Stimulated activated naive B cell treated with anti-CD40 and anti-IgM and Interleukin-4, amounts not matched to agents 10 μg/mL and 1 μg/mL and 100 μg/mL, for 72 hours (primary cell): ENCODE measurements at regions not wholly inside any gene's neighbourhood (a gene's known extent, or its start where the extent isn't known, plus 50 kb on each side); places are given as distances from the start of the nearest gene placed in this dataset.

ENCODE experiments used
- ATAC-seq, 2 donors: fragments of 150-1000 bp; cut with Tn5 transposase; replicated peaks; 2 replicates each; pipeline ENCODE4 v1.10.0; 2021; ENCODE audit warnings: moderate library complexity in 1 of 2
- DNase-seq: peaks from one replicate; pipeline ENCODE4 v3.0.0; 2021
- H3K27ac Mint-ChIP-seq: one replicate; pipeline ENCODE4 v1.8.0; 2022; ENCODE audit warnings: mild to moderate bottlenecking, mixed read lengths
- H3K27me3 Mint-ChIP-seq, 2 donors: one replicate each; pipeline ENCODE4 v1.8.0; 2022; ENCODE audit warnings: mixed read lengths in 2 of 2
- H3K36me3 Mint-ChIP-seq, 2 donors: one replicate each; pipeline ENCODE4 v1.8.0; 2022; ENCODE audit warnings: mixed read lengths in 2 of 2, mild to moderate bottlenecking in 1 of 2
- H3K4me1 Mint-ChIP-seq, 2 donors: one replicate each; pipeline ENCODE4 v1.8.0; 2022; ENCODE audit warnings: mixed read lengths in 2 of 2, mild to moderate bottlenecking in 1 of 2
- H3K4me3 Mint-ChIP-seq, 2 donors: one replicate each; pipeline ENCODE4 v1.8.0; 2022; ENCODE audit warnings: mild to moderate bottlenecking in 2 of 2, mixed read lengths in 2 of 2, moderate library complexity in 1 of 2
- H3K9me3 Mint-ChIP-seq, 2 donors: one replicate each; pipeline ENCODE4 v1.8.0; 2022; ENCODE audit warnings: mixed read lengths in 2 of 2, mild to moderate bottlenecking in 1 of 2

DNA sequence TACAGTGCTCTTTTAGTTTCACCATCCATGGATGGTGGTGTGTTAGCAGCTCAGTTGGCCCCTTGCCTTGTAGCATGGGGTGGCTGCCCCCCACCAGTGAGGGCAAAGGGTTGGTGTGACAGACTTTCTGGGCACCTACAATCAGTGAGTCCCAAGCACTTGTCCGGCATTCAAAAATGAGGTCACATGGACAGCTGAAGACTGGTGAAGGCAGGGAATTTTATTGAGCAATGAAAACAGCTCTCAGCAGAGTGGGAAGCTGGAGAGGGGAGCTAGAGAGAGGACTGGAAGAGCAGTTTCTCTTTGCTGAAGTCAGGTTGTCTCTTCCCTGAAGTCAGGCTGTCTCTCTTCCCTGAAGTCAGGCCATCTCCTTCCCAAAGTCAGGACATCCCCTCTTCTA is 1053.2 kb downstream of the SLITRK1 start:
- DNase-seq (no peak), ATAC-seq (no peak)
- H3K4me1 Mint-ChIP-seq = no peaks in the 10 kb centered on the region
- H3K27me3 Mint-ChIP-seq = no peaks in the 10 kb centered on the region
- peaks cover 0 to 8% of the 10 kb centered on the region in 2 donors for H3K9me3 Mint-ChIP-seq
- no peak overlapping the region for H3K4me3 Mint-ChIP-seq
- no peaks in the 10 kb centered on the region for H3K36me3 Mint-ChIP-seq
- no peak overlapping the region for H3K27ac Mint-ChIP-seq

DNA sequence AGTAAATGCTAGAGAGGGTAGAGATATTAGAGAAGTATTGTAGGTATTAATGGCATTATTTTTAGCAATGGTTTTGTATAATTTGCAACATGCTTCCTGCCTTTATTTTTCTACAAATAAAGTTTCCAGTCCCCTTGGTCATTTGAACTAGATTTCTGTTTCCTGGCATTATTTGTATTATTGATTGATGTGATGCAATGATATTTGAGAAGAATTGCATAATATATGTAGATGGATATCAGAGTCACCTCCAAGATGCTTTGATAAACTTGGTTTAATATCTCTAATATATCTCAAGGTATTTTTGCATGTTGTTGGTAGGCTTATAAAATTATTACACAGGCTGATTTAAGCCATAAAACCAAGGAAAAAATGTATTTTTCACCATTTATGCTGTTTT is 1054.5 kb downstream of the SLITRK1 start:
- no peak overlapping the region for H3K4me3 Mint-ChIP-seq
- no peak for ATAC-seq
- no peaks in the 10 kb centered on the region for H3K4me1 Mint-ChIP-seq
- peaks cover 2 to 10% of the 10 kb centered on the region in 2 donors for H3K9me3 Mint-ChIP-seq
- H3K27ac Mint-ChIP-seq = no peak overlapping the region
- no peaks in the 10 kb centered on the region for H3K27me3 Mint-ChIP-seq
- H3K36me3 Mint-ChIP-seq = no peaks in the 10 kb centered on the region
- DNase-seq = no peak

DNA sequence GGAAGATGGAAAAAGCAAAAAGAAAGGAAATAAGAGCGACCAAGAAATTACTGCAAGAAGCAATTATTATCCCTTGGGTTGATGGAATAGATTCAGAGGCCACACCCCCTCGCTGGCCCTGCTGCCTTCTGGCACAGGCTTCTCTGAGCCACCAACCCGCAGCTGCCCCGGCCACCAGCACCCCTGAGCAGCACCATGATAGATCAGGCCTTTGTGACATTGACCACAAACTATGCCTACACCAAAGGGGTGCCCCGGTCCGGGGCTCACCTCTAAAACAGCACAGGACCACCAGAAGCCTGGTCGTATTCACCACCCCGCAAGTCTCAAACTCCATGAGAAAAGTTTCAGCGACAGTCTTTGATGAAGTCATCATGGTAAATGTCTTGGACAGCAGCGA is 1059.3 kb downstream of the SLITRK1 start:
- DNase-seq (no peak), ATAC-seq (no peak)
- Mint-ChIP-seq H3K4me1 (no peaks in the 10 kb centered on the region), H3K27ac (no peak overlapping the region), H3K9me3 (peaks cover 4 to 5% of the 10 kb centered on the region in 2 donors), H3K36me3 (no peaks in the 10 kb centered on the region), H3K4me3 (no peak overlapping the region), H3K27me3 (no peaks in the 10 kb centered on the region)

DNA sequence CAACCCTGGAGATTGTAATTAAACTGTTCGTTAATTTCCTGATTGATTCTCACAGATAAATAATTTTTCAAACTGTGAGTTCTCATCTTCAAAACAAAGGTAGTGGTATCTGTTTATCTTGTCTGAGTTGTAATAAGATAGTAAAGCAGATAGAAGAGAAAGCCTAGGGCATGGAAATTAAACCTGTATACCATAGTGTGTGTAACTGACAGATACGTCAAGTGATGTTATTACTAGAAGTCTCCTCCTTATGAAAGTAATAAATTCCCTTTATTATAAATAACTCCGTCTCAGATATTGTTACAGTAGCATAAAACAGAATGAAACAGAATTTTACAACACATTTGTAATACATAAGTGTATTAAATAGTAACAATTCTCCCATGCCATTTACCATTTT is 1065.1 kb downstream of the SLITRK1 start:
- Mint-ChIP-seq H3K4me1 (no peaks in the 10 kb centered on the region), H3K27ac (no peak overlapping the region), H3K4me3 (no peak overlapping the region), H3K27me3 (no peaks in the 10 kb centered on the region), H3K36me3 (no peaks in the 10 kb centered on the region), H3K9me3 (peaks cover 3 to 10% of the 10 kb centered on the region in 2 donors)
- ATAC-seq = no peak
- DNase-seq = no peak

DNA sequence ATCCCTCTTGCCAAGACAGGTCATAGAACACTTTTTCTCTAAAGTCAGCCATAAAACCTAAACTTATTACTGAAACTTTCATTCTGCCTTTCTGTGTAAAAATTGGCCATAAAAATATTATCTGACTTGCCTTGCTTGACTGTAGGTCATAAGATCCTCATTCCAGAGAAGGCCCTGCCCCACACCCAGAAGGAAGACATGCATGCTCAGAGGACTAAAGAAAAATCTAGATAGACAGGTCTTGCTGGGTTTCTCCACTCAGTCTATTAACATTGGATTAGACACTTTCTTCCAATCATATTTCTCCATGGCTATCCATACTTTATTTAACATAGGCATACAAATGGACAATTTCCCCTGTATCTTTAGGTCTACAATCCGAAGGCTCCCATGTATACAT is 1066.5 kb downstream of the SLITRK1 start:
- no peaks in the 10 kb centered on the region for H3K27me3 Mint-ChIP-seq
- no peak for DNase-seq
- no peak overlapping the region for H3K4me3 Mint-ChIP-seq
- H3K36me3 Mint-ChIP-seq = no peaks in the 10 kb centered on the region
- peaks cover 3 to 13% of the 10 kb centered on the region in 2 donors for H3K9me3 Mint-ChIP-seq
- no peak for ATAC-seq
- H3K4me1 Mint-ChIP-seq = no peaks in the 10 kb centered on the region
- H3K27ac Mint-ChIP-seq = no peak overlapping the region

DNA sequence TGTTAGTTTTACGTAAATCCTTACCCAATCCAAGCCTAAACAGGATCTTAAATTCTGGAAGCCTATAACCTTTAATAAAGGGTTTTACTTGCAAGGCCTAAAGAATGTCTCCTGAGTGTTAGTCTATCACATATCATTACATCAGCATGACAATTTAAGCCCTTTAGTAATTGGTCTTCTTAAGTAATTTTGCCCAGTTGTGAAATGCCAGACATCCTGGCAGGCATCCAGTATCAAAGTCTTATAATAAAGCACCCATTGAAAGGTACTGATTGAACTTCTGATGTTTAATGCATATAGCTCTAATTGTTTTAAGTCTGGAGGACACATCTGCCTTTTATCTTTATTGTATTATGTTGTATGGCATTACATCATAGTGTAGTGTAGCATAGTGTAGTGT is 1078.9 kb downstream of the SLITRK1 start:
- Mint-ChIP-seq H3K9me3 (peaks cover 0 to 4% of the 10 kb centered on the region in 2 donors), H3K4me3 (no peak overlapping the region), H3K27ac (no peak overlapping the region), H3K4me1 (no peaks in the 10 kb centered on the region), H3K27me3 (no peaks in the 10 kb centered on the region), H3K36me3 (no peaks in the 10 kb centered on the region)
- DNase-seq = no peak
- ATAC-seq = no peak

DNA sequence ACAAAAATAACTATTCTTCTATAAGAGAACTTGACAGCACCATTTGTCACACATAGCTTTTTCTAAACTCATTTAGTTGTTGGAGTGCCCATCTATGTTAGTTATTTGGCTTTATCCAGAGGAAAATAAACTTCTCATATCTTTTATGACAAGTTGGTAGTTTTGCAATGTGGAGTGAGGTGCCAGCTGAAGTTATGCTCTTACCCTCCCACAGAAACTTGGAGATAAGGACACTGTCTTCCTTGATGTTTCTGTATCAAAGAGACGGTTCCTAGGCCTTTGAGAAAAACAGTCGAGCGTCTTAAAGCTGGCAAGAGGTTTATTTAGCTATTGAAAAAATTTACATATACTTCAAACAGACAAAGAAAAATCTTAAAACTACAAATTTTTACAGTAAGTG is 1079.7 kb downstream of the SLITRK1 start:
- H3K27me3 Mint-ChIP-seq = no peaks in the 10 kb centered on the region
- no peak for DNase-seq
- H3K4me3 Mint-ChIP-seq = no peak overlapping the region
- peaks cover 0 to 4% of the 10 kb centered on the region in 2 donors for H3K9me3 Mint-ChIP-seq
- H3K27ac Mint-ChIP-seq = no peak overlapping the region
- H3K36me3 Mint-ChIP-seq = no peaks in the 10 kb centered on the region
- no peak for ATAC-seq
- no peaks in the 10 kb centered on the region for H3K4me1 Mint-ChIP-seq

DNA sequence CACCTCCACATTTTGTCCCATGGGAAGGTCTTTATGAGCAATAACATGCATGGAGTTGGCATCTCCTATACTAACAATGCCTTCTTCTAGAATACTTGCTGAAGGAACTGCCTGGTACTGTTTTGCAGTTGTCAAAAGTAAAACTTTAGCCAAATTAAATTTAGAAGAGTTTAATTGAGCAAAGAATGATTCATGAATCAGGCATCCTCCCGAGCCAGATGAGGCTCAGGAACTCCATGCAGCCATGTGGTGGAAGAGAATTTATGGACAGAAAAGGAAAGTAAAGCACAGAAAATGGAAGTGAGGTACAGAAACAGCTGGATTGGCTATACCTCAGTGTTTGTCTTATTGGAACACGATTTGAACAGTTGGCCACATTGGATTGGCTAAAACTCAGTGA is 1081.9 kb downstream of the SLITRK1 start:
- no peaks in the 10 kb centered on the region for H3K9me3 Mint-ChIP-seq
- no peaks in the 10 kb centered on the region for H3K4me1 Mint-ChIP-seq
- no peaks in the 10 kb centered on the region for H3K36me3 Mint-ChIP-seq
- DNase-seq (no peak), ATAC-seq (no peak)
- no peaks in the 10 kb centered on the region for H3K27me3 Mint-ChIP-seq
- H3K27ac Mint-ChIP-seq = no peak overlapping the region
- H3K4me3 Mint-ChIP-seq = no peak overlapping the region

DNA sequence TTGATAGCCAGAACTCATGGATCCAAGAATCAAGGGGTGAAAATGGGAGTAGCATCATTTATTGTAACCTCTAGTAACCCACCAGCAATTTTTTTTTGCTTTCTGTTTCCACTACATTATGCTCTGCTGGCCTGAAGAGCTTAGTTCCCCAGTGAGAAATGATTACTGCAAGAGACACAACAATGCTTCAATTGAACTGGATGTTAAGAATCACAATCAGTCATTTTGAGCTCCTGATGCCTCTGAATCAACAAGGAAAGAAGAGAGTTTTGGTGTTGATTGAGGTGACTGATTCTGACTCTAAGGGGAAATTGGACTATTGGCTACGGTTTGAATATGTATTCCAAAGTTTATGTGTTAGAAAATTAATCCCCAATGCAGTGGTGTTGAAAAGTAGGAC is 1084.4 kb downstream of the SLITRK1 start:
- no peak for DNase-seq
- no peaks in the 10 kb centered on the region for H3K27me3 Mint-ChIP-seq

DNA sequence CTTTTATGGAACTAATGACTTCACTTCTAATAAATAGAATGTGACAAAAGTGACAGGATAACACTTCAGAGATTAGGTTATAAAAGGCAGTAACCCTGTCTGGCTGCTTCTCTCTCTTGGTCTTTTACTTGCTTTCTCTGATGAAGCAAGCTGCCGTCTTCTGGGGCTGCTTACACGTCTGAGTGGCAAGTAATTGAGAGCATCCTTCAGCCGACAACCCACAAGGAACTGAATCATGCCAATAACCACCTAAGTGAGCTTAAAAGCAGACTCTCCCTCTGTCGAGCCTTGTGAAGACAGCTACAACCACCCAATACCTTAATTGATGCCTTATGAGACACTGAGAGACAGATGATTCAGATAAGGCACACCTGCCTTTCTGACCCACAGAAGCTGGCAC is 1091.2 kb downstream of the SLITRK1 start:
- DNase-seq (no peak), ATAC-seq (no peak)
- H3K4me3 Mint-ChIP-seq = no peak overlapping the region
- no peaks in the 10 kb centered on the region for H3K36me3 Mint-ChIP-seq
- H3K27me3 Mint-ChIP-seq = no peaks in the 10 kb centered on the region
- H3K9me3 Mint-ChIP-seq = peaks cover 0 to 5% of the 10 kb centered on the region in 2 donors
- no peaks in the 10 kb centered on the region for H3K4me1 Mint-ChIP-seq
- H3K27ac Mint-ChIP-seq = no peak overlapping the region

More for the DNA sequence above, 1084.4 kb downstream of the SLITRK1 start:
- Mint-ChIP-seq H3K27ac (no peak overlapping the region), H3K36me3 (no peaks in the 10 kb centered on the region), H3K9me3 (no peaks in the 10 kb centered on the region), H3K4me3 (no peak overlapping the region), H3K4me1 (no peaks in the 10 kb centered on the region)
- no peak for ATAC-seq

DNA sequence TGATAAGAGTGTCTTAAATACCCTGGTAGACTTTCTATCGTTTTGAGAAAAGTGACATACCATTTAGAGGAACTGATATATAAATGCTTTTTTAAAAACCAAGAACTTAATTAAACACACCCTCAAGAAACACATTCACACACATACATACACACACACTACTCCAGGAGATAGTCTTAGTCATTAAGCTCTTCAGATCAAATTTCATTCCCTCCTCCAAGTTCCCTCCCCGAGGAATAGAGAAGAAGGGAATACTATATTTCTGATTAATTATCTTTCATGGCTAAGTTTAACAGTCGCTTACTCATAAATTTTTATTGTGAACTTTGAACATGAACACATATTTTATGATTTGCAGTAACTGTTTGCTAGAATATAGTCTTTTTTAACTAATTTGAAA is 1109.5 kb downstream of the SLITRK1 start:
- ATAC-seq (no peak), DNase-seq (no peak)
- H3K27me3 Mint-ChIP-seq = no peaks in the 10 kb centered on the region
- H3K4me1 Mint-ChIP-seq = no peaks in the 10 kb centered on the region
- peaks cover 1 to 4% of the 10 kb centered on the region in 2 donors for H3K9me3 Mint-ChIP-seq
- H3K4me3 Mint-ChIP-seq = no peak overlapping the region
- H3K36me3 Mint-ChIP-seq = no peaks in the 10 kb centered on the region
- no peak overlapping the region for H3K27ac Mint-ChIP-seq

DNA sequence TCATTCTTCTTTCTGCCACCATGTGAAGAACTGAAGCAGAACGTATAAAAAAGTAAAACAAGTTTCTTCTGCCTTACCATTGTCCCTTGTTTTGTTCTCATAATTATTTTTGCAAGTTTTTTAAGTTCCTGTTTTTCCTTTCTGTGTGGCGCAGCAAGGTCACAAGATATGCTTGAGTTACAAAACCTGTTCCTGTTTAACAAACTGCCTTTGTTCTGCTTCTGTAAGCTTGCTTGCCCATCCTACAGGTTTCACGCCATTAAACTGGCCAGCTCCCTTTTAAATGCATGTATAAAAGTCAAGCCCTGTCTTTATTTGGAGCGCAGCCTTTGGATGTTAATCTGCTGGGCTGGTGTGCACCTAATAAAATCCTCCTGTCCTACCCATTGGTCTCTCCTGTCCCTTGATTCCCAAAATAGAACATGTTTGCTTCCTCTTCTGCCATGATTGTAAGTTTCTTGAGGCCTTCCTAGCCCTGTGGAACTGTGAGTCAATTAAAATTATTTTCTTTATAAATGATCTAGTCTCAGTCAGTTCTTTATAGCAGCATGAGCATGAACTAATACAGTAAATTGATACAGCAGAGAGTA is 1115.4 kb downstream of the SLITRK1 start:
- ATAC-seq = peak; percentile 34 to 66
- no peak for DNase-seq

DNA sequence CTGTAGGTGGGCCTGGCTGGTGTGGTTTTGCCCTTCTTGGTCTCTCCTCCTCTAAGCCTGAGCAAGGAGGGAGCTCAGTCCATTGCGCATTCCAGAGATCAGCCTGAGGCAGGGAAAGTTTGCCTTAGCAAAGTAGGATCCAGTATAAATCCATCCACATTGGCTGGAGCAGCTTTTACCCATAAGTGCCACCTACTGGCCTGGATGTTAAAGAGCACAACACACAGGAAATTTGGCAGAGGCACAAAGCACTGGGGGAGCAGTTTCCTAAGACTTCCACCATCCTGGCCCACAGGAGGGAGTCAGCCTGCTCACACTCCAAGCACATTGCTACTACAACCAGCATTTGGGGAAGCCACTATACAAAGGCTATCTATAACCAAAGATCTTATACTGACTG is 1124.2 kb downstream of the SLITRK1 start:
- Mint-ChIP-seq H3K4me3 (no peak overlapping the region), H3K4me1 (no peaks in the 10 kb centered on the region), H3K9me3 (peaks cover 7 to 9% of the 10 kb centered on the region in 2 donors), H3K27ac (no peak overlapping the region), H3K36me3 (no peaks in the 10 kb centered on the region), H3K27me3 (no peaks in the 10 kb centered on the region)
- DNase-seq (no peak), ATAC-seq (no peak)

More for the DNA sequence above, 1115.4 kb downstream of the SLITRK1 start:
- peaks cover 4 to 15% of the 10 kb centered on the region in 2 donors for H3K9me3 Mint-ChIP-seq
- peaks cover 0 to 9% of the 10 kb centered on the region in 2 donors for H3K4me1 Mint-ChIP-seq
- no peak overlapping the region for H3K4me3 Mint-ChIP-seq
- no peaks in the 10 kb centered on the region for H3K27me3 Mint-ChIP-seq
- no peaks in the 10 kb centered on the region for H3K36me3 Mint-ChIP-seq
- H3K27ac Mint-ChIP-seq = no peak overlapping the region

DNA sequence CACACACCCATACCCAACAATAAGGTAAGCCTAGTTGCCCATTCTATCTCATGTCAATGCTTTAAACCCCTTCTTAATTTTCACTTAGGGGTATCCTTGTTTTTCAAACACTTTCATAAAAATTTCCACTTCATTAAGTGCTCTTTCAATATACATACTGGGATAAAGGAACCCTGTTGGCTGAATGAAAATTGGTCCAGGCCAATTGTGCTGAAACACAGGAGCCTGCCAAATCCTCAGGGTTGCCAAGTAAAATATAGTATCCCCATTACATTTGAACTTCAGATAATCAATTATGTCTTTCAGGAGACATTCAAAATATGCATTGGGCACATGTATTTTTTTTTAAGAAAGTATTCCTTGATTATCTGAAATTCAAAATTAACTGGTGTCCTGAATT is 1131.1 kb downstream of the SLITRK1 start:
- Mint-ChIP-seq H3K4me1 (no peaks in the 10 kb centered on the region), H3K27ac (no peak overlapping the region), H3K27me3 (no peaks in the 10 kb centered on the region), H3K4me3 (no peak overlapping the region), H3K36me3 (no peaks in the 10 kb centered on the region), H3K9me3 (peaks cover 0 to 3% of the 10 kb centered on the region in 2 donors)
- DNase-seq (no peak), ATAC-seq (no peak)

DNA sequence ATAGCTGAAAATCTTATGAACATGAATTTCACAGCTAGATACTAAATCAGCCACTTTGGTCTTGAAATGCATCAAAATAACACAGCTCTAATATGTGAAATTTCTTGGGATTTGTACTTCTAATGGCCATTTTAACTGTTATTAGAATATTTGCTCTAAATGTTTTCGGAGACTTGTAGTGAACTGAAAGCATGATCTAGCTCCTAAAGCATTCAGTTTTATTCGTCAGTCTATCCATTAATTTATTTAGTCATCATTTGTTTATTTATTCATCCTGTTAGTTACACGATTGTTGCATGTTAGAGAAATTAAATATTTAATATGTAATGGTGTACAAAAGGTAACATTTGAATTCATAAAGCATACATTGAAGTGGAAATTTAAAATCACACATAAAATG is 1132.7 kb downstream of the SLITRK1 start:
- ATAC-seq (no peak), DNase-seq (no peak)
- Mint-ChIP-seq H3K36me3 (no peaks in the 10 kb centered on the region), H3K4me3 (no peak overlapping the region), H3K4me1 (no peaks in the 10 kb centered on the region), H3K9me3 (peaks cover 0 to 1% of the 10 kb centered on the region in 2 donors), H3K27me3 (no peaks in the 10 kb centered on the region), H3K27ac (no peak overlapping the region)

DNA sequence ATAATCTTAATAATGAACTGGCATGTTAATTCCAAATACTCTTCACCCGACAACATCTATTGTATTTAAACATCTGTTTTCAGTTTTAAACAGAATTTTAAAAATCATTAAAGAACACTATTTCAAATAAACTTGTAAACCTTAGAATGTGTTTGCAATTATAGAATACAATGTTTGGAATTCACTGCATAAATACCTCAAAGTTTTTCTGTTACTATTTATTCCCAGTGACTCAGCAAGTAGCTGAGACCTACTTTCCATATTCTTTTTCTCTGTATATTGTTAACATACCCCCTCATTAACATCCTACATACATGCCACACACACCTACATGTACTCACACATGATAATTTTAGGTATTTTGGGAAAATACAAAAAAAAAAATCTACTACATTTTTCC is 1134.3 kb downstream of the SLITRK1 start:
- H3K27ac Mint-ChIP-seq = no peak overlapping the region
- H3K4me3 Mint-ChIP-seq = no peak overlapping the region
- H3K4me1 Mint-ChIP-seq = no peaks in the 10 kb centered on the region
- no peaks in the 10 kb centered on the region for H3K9me3 Mint-ChIP-seq
- no peaks in the 10 kb centered on the region for H3K27me3 Mint-ChIP-seq
- DNase-seq (no peak), ATAC-seq (no peak)
- no peaks in the 10 kb centered on the region for H3K36me3 Mint-ChIP-seq
